HUDEP-2 (cell line): ENCODE measurements at regions not wholly inside any gene's neighbourhood (a gene's known extent, or its start where the extent isn't known, plus 50 kb on each side); places are given as distances from the start of the nearest gene placed in this dataset.
"Not testable (repeated sequence)": the region's sequence is repeated elsewhere in the genome, so short reads cannot be mapped to it uniquely, and the experiment has no call there.

ENCODE experiments used
- DNase-seq, 76 experiments: peaks; one replicate each; lab custom pipeline; 2025; ENCODE audit not compliant: unreplicated experiment in 76 of 76; lab: John Stamatoyannopoulos, UW

DNA sequence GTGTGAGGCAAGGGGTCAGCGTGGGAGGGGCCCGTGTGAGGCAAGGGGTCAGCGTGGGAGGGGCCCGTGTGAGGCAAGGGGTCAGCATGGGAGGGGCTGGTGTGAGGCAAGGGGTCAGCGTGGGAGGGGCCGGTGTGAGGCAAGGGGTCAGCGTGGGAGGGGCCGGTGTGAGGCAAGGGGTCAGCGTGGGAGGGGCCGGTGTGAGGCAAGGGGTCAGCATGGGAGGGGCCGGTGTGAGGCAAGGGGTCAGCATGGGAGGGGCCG, 119.2 kb downstream of the SEPTIN14 start:
- DNase-seq = not testable (repeated sequence)

- not testable (repeated sequence) for DNase-seq
Observed at GRCh38 chr7:55742651-55743453, 119.7 kb downstream of the SEPTIN14 start.

GRCh38 chr7:55741721-55742631, 120.6 kb downstream of the SEPTIN14 start:
- peak in 1 of 76 experiments; percentile 1 for DNase-seq

DNA sequence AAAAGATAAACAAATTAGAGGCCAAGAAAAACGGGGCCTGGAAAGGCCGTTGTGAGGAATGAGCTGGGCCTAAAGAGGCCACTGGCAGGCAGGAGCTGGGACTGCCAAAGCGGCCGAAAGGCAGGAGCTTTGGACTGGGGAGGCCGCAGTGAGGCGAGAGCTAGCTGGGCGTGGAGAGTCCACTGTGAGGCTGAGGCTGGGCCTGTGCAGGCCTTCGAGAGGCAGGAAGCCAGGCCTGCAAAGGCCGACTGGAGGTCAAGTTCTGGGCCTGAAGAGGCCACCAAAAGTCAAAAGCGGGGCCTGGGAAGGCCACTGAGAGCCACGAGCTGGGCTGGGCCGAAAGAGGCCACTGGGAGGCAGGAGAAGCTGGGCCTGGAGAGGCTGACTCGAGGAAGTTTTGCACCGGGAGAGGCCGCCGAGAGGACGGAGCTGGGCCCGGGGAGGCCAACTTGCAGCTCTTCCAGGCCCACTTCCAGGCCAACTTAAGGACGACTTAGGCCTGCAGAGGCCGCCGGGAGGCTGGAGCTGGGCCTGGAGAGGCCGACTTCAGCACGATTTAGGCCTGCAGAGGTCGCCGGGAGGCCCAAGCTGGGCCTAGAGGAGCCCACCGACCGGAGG, 121.8 kb downstream of the SEPTIN14 start:
- not testable (repeated sequence) for DNase-seq

- DNase-seq = not testable (repeated sequence)
Observed at GRCh38 chr7:55740053-55740452, 122.5 kb downstream of the SEPTIN14 start.

DNA sequence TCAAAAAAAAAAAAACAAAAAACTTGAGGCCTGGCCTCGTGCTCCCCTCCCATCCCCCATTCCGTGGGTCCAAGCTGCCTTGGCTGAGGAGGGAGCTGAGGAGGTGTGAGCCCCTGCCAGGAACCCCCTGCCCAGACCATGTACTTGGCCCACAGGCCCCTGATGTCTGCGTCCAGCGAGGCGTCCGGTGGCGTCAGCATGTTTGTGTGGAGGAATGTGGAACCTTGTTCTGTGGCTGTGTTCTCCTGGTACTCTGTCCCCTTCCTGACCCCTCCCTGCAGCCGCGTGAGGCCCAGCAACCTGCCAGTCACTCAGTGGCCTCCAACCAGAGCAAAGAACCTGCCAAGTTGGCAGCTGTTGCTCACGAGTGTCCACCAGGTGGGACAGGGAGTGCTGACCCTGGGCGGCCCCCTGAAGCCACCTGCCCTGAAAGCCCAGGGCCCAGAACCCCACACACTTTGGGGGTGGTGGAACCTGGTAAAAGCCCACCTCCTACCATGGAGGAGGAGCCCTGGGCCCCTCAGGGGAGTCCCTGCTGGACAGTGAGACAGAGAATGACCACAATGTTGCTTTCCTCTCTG, 125.8 kb downstream of the SEPTIN14 start:
- DNase-seq = not testable (repeated sequence)

DNA sequence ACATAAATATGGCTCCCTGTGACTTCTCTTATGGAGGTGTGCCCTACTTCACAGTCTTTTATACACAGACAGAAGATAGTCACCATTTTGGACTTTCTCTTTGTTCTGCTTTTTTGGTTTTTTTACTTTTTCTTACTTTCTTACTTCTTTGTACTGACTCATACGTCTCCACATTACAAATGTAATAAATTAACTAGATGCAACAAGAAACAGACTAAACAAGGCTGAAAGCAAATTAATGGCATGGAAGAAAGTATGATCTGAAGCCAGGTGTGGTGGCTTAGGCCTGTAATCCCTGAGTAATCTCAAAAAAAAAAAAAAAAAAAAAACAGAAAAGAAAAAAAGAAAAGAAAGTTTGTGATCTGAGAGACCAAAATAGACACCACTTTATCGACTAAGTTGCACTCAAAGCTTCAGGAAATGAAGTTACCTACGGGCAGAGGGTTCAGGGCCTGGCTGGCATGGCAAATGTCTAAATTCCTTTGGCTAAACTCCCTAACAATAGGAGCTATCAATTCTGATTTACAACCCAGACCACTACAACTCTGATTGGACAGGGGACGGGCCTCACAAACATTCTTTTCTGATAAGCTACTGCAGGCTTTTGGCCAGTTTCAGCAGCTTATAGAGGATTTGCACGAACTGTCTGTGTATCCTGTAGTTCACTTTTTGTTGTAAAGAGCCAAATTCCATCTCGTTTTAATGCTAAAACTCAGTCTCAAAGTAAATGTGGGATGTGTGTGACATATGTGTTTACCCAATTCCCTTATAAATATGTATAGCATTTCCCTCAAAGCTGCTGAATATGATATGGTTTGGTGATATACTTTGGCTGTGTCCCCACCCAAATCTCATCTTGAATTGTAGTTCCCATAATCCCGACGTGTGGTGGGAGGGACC, 129.1 kb downstream of the SEPTIN14 start:
- no peak for DNase-seq

- no peak for DNase-seq
Observed at GRCh38 chr7:55731931-55732330, 130.6 kb downstream of the SEPTIN14 start.

GRCh38 chr7:55730197-55730596, 132.4 kb downstream of the SEPTIN14 start:
- DNase-seq = no peak

DNA sequence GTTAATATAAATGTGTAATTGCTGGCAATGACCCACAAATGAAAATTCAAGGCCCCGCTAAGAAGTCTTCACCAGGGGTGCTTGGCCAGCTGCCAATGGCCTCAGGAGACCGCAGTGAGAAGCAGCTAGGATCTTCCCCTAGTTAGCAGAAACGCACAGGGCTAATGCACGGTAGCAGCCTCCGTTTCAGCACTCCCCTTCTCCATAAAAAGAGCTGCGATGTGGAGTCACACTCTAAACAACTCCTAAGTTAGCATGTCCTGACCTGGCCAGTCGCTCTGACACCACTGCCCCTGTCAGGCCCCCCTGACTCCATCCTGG, 139.0 kb downstream of the SEPTIN14 start:
- no peak for DNase-seq

GRCh38 chr7:55722874-55723620, 139.5 kb downstream of the SEPTIN14 start:
- not testable (repeated sequence) for DNase-seq

GRCh38 chr7:55721004-55721403, 141.5 kb downstream of the SEPTIN14 start:
- DNase-seq = not testable (repeated sequence)

GRCh38 chr7:55715247-55715867, 143.1 kb upstream of the VOPP1 start:
- not testable (repeated sequence) for DNase-seq

- not testable (repeated sequence) for DNase-seq
Observed at GRCh38 chr7:55714370-55714769, 142.1 kb upstream of the VOPP1 start.

- DNase-seq = not testable (repeated sequence)
Observed at GRCh38 chr7:55710312-55710711, 138.0 kb upstream of the VOPP1 start.

- DNase-seq = not testable (repeated sequence)
Observed at GRCh38 chr7:55708028-55708427, 135.7 kb upstream of the VOPP1 start.

DNA sequence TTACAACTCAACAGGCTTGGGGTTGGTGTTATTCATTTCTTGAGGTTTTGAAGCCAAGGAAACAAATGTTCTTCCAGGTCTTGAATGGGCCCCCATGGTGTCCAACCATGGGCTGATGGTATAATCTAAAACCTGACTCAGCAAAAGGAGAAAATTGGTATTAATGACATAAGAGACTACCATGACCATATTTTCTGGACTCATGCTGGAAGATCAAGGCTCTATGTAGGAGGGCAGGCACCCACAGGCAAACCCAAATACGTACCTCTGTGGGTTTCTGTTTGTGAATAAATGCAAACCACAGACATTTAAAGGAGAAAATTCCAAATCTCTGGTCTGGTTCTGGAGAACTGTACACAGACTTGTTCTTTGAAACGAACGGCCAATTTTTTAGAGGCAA, 135.1 kb upstream of the VOPP1 start:
- not testable (repeated sequence) for DNase-seq

GRCh38 chr7:55706451-55707195, 134.3 kb upstream of the VOPP1 start:
- DNase-seq = not testable (repeated sequence)
